ENCODE measurements at regions not wholly inside any gene's neighbourhood (a gene's known extent, or its start where the extent isn't known, plus 50 kb on each side); places are given as distances from the start of the nearest gene placed in this dataset.

GRCh38 chr3:18901571-18901970 lies 246.7 kb upstream of the KCNH8 start:
- Histone ChIP-seq H2BK120ac (ENCODE audit: low read depth, low read length) (no peak overlapping the region), H3K9ac (ENCODE audit: low read depth, low read length, poor library complexity) (no peak overlapping the region), H3K27ac (replicated peaks; ENCODE audit: low read length) (no peak overlapping the region), H2BK12ac (ENCODE audit: low read length) (no peak overlapping the region), H3K9me3 (replicated peaks in 1 of 2; ENCODE audit: control insufficient read depth in 2 of 2, insufficient read depth in 1 of 2, low read depth in 1 of 2, low read length in 2 of 2) (no peaks in the 10 kb centered on the region), H4K91ac (ENCODE audit: low read depth, low read length, poor library complexity) (no peak overlapping the region), H3K18ac (ENCODE audit: low read length) (no peak overlapping the region), H2BK15ac (ENCODE audit: low read length) (no peak overlapping the region), H2AFZ (ENCODE audit: low read length) (no peak overlapping the region), H3K27me3 (ENCODE audit: control insufficient read depth in 3 of 3, insufficient read depth in 3 of 3, low read depth in 1 of 3, low read length in 3 of 3) (no peaks in the 10 kb centered on the region), H3K4me2 (ENCODE audit: insufficient read depth, low read length, poor library complexity, severe bottlenecking) (no peak overlapping the region), H3K4me3 (ENCODE audit: low read length in 2 of 2) (no peak overlapping the region), H3K36me3 (replicated peaks in 1 of 2; ENCODE audit: control insufficient read depth in 2 of 2, insufficient read depth in 2 of 2, low read length in 2 of 2) (no peaks in the 10 kb centered on the region), H2BK5ac (ENCODE audit: low read length) (no peak overlapping the region), H3K23ac (ENCODE audit: low read depth, low read length, poor library complexity) (no peak overlapping the region), H3K14ac (ENCODE audit: low read length) (no peak overlapping the region), H3K4me1 (ENCODE audit: control insufficient read depth in 2 of 2, insufficient read depth in 1 of 2, low read depth in 1 of 2, low read length in 2 of 2) (peaks cover 0 to 1% of the 10 kb centered on the region in 2 donors), H3K79me1 (ENCODE audit: low read depth, low read length) (no peaks in the 10 kb centered on the region), H4K8ac (ENCODE audit: low read depth, low read length) (no peak overlapping the region), H3K4ac (ENCODE audit: low read length) (no peak overlapping the region), H2AK5ac (ENCODE audit: low read depth, low read length) (no peak overlapping the region)
- DNase-seq (ENCODE audit: low spot score): no peak
- no CpG with 5 or more reads among the region's 2 CpGs for WGBS, 2 donors (ENCODE audit: extremely low coverage in 2 of 2, insufficient read length in 2 of 2, insufficient replicate concordance in 1 of 2)

- no peak overlapping the region for H3K9ac ChIP-seq (ENCODE audit: low read depth, low read length, poor library complexity)
- no peak overlapping the region for H2BK15ac ChIP-seq (ENCODE audit: low read length)
- no peak overlapping the region for H2BK12ac ChIP-seq (ENCODE audit: low read length)
- no peak overlapping the region for H3K4me3 ChIP-seq (ENCODE audit: low read length in 2 of 2)
- H3K4me1 ChIP-seq (ENCODE audit: control insufficient read depth in 2 of 2, insufficient read depth in 1 of 2, low read depth in 1 of 2, low read length in 2 of 2): peaks cover 0 to 1% of the 10 kb centered on the region in 2 donors
- DNase-seq (ENCODE audit: low spot score): no peak
- H3K4me2 ChIP-seq (ENCODE audit: insufficient read depth, low read length, poor library complexity, severe bottlenecking): no peak overlapping the region
- no peak overlapping the region for H3K23ac ChIP-seq (ENCODE audit: low read depth, low read length, poor library complexity)
- H2BK5ac ChIP-seq (ENCODE audit: low read length): no peak overlapping the region
- H3K4ac ChIP-seq (ENCODE audit: low read length): no peak overlapping the region
- no peaks in the 10 kb centered on the region for H3K36me3 ChIP-seq (replicated peaks in 1 of 2; ENCODE audit: control insufficient read depth in 2 of 2, insufficient read depth in 2 of 2, low read length in 2 of 2)
- no peak overlapping the region for H4K8ac ChIP-seq (ENCODE audit: low read depth, low read length)
- no peak overlapping the region for H4K91ac ChIP-seq (ENCODE audit: low read depth, low read length, poor library complexity)
- H3K79me1 ChIP-seq (ENCODE audit: low read depth, low read length): no peaks in the 10 kb centered on the region
- no peak overlapping the region for H2BK120ac ChIP-seq (ENCODE audit: low read depth, low read length)
- H3K27ac ChIP-seq (replicated peaks; ENCODE audit: low read length): no peak overlapping the region
- no peak overlapping the region for H3K14ac ChIP-seq (ENCODE audit: low read length)
- H3K9me3 ChIP-seq (replicated peaks in 1 of 2; ENCODE audit: control insufficient read depth in 2 of 2, insufficient read depth in 1 of 2, low read depth in 1 of 2, low read length in 2 of 2): no peaks in the 10 kb centered on the region
- no peak overlapping the region for H2AK5ac ChIP-seq (ENCODE audit: low read depth, low read length)
- H3K18ac ChIP-seq (ENCODE audit: low read length): no peak overlapping the region
- WGBS, 2 donors (ENCODE audit: extremely low coverage in 2 of 2, insufficient read length in 2 of 2, insufficient replicate concordance in 1 of 2): no CpG with 5 or more reads among the region's 3 CpGs
- H3K27me3 ChIP-seq (ENCODE audit: control insufficient read depth in 3 of 3, insufficient read depth in 3 of 3, low read depth in 1 of 3, low read length in 3 of 3): no peaks in the 10 kb centered on the region
- no peak overlapping the region for H2AFZ ChIP-seq (ENCODE audit: low read length)
Measured at GRCh38 chr3:18900994-18901393, 247.3 kb upstream of the KCNH8 start.

GRCh38 chr3:18898911-18899310 lies 249.4 kb upstream of the KCNH8 start:
- Histone ChIP-seq H3K79me1 (ENCODE audit: low read depth, low read length) (no peaks in the 10 kb centered on the region), H3K4me2 (ENCODE audit: insufficient read depth, low read length, poor library complexity, severe bottlenecking) (no peak overlapping the region), H2BK120ac (ENCODE audit: low read depth, low read length) (no peak overlapping the region), H2BK15ac (ENCODE audit: low read length) (no peak overlapping the region), H3K18ac (ENCODE audit: low read length) (no peak overlapping the region), H2AFZ (ENCODE audit: low read length) (no peak overlapping the region), H2BK12ac (ENCODE audit: low read length) (no peak overlapping the region), H3K36me3 (replicated peaks in 1 of 2; ENCODE audit: control insufficient read depth in 2 of 2, insufficient read depth in 2 of 2, low read length in 2 of 2) (no peaks in the 10 kb centered on the region), H3K9ac (ENCODE audit: low read depth, low read length, poor library complexity) (no peak overlapping the region), H4K91ac (ENCODE audit: low read depth, low read length, poor library complexity) (no peak overlapping the region), H2AK5ac (ENCODE audit: low read depth, low read length) (no peak overlapping the region), H3K4me1 (ENCODE audit: control insufficient read depth in 2 of 2, insufficient read depth in 1 of 2, low read depth in 1 of 2, low read length in 2 of 2) (peaks cover 0 to 1% of the 10 kb centered on the region in 2 donors), H4K8ac (ENCODE audit: low read depth, low read length) (no peak overlapping the region), H3K23ac (ENCODE audit: low read depth, low read length, poor library complexity) (no peak overlapping the region), H3K14ac (ENCODE audit: low read length) (no peak overlapping the region), H3K9me3 (replicated peaks in 1 of 2; ENCODE audit: control insufficient read depth in 2 of 2, insufficient read depth in 1 of 2, low read depth in 1 of 2, low read length in 2 of 2) (no peaks in the 10 kb centered on the region), H3K4ac (ENCODE audit: low read length) (no peak overlapping the region), H2BK5ac (ENCODE audit: low read length) (no peak overlapping the region), H3K27me3 (ENCODE audit: control insufficient read depth in 3 of 3, insufficient read depth in 3 of 3, low read depth in 1 of 3, low read length in 3 of 3) (no peaks in the 10 kb centered on the region), H3K4me3 (ENCODE audit: low read length in 2 of 2) (no peak overlapping the region), H3K27ac (replicated peaks; ENCODE audit: low read length) (no peak overlapping the region)
- no peak for DNase-seq (ENCODE audit: low spot score)
- no CpG with 5 or more reads among the region's 1 CpG for WGBS, 2 donors (ENCODE audit: extremely low coverage in 2 of 2, insufficient read length in 2 of 2, insufficient replicate concordance in 1 of 2)

- no peak overlapping the region for H3K4me3 ChIP-seq (ENCODE audit: low read length in 2 of 2)
- H2AK5ac ChIP-seq (ENCODE audit: low read depth, low read length): no peak overlapping the region
- no peak overlapping the region for H3K27ac ChIP-seq (replicated peaks; ENCODE audit: low read length)
- H2AFZ ChIP-seq (ENCODE audit: low read length): no peak overlapping the region
- no peak overlapping the region for H3K23ac ChIP-seq (ENCODE audit: low read depth, low read length, poor library complexity)
- H3K36me3 ChIP-seq (replicated peaks in 1 of 2; ENCODE audit: control insufficient read depth in 2 of 2, insufficient read depth in 2 of 2, low read length in 2 of 2): no peaks in the 10 kb centered on the region
- no peaks in the 10 kb centered on the region for H3K4me1 ChIP-seq (ENCODE audit: control insufficient read depth in 2 of 2, insufficient read depth in 1 of 2, low read depth in 1 of 2, low read length in 2 of 2)
- H3K4ac ChIP-seq (ENCODE audit: low read length): no peak overlapping the region
- no peak overlapping the region for H4K8ac ChIP-seq (ENCODE audit: low read depth, low read length)
- no peak overlapping the region for H3K18ac ChIP-seq (ENCODE audit: low read length)
- no peak overlapping the region for H3K4me2 ChIP-seq (ENCODE audit: insufficient read depth, low read length, poor library complexity, severe bottlenecking)
- H3K9me3 ChIP-seq (replicated peaks in 1 of 2; ENCODE audit: control insufficient read depth in 2 of 2, insufficient read depth in 1 of 2, low read depth in 1 of 2, low read length in 2 of 2): no peaks in the 10 kb centered on the region
- no peak overlapping the region for H4K91ac ChIP-seq (ENCODE audit: low read depth, low read length, poor library complexity)
- H3K79me1 ChIP-seq (ENCODE audit: low read depth, low read length): no peaks in the 10 kb centered on the region
- no peak overlapping the region for H3K9ac ChIP-seq (ENCODE audit: low read depth, low read length, poor library complexity)
- no peak overlapping the region for H3K14ac ChIP-seq (ENCODE audit: low read length)
- WGBS, 2 donors (ENCODE audit: extremely low coverage in 2 of 2, insufficient read length in 2 of 2, insufficient replicate concordance in 1 of 2): no CpG with 5 or more reads among the region's 1 CpG
- no peaks in the 10 kb centered on the region for H3K27me3 ChIP-seq (ENCODE audit: control insufficient read depth in 3 of 3, insufficient read depth in 3 of 3, low read depth in 1 of 3, low read length in 3 of 3)
- no peak overlapping the region for H2BK15ac ChIP-seq (ENCODE audit: low read length)
- no peak overlapping the region for H2BK12ac ChIP-seq (ENCODE audit: low read length)
- no peak overlapping the region for H2BK120ac ChIP-seq (ENCODE audit: low read depth, low read length)
- no peak overlapping the region for H2BK5ac ChIP-seq (ENCODE audit: low read length)
- no peak for DNase-seq (ENCODE audit: low spot score)
Measured at GRCh38 chr3:18892756-18893155, 255.6 kb upstream of the KCNH8 start.

Measured in neuronal stem cell (in vitro differentiated cells).